GM21737 (cell line): ENCODE measurements at regions not wholly inside any gene's neighbourhood (a gene's known extent, or its start where the extent isn't known, plus 50 kb on each side); places are given as distances from the start of the nearest gene placed in this dataset.
"Not testable (repeated sequence)": the region's sequence is repeated elsewhere in the genome, so short reads cannot be mapped to it uniquely, and the experiment has no call there.

Source experiments
- ATAC-seq: cut with Tn5 transposase; IDR thresholded peaks from one replicate; pipeline ENCODE4 v1.9.1; 2021; ENCODE audit warnings: mild to moderate bottlenecking, moderate library complexity; ENCODE audit not compliant: unreplicated experiment

DNA sequence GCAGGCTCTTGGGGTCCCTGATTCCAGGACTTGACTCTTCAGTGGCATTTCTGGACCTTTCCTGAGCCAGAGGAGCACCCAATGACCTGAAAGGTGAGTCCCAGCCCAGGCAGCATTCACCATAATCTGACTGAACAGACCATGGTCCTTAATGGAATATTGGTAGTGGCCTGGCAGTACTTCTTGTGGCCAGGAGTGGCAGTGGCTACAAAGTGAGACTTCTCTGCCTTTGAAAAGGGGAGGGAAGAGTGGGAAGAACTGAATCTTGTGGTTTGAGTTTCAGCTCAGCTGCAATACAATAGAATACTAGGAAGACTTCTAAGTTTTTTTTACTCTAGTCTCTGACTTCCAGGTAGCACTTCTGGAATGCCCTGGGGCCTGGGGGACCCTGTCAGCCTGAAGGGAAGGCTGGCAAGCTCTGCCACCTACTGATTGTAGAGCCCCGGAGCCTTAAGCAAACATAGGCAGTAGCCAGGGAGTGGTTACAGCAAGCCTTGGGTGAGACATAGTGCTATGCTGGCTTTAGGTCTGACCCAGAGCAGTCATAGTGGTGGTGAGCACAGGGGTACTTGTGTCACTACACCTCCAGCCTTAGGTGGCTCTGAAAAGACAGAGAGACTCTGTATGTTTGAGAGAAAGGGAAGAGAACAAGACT, 674.2 kb upstream of the MANEA start:
- no peak for ATAC-seq

DNA sequence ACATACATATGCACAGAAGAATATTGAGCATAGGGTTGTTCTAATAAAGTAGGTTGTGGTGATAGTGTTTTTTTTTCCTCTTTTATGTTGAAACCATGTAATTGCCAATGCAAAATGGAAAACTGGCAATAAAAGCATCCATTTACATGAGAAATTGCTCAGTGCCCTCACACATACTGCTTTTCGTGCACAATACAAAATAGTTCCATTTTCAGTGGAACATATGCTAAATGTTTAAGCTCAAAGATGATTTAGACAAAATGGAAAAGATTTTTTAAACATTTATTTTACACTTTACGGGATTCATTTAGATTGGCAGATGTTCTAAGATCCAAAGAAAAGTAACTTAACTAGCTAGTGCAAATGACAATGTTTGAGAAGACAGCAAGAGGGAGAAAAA, 678.1 kb upstream of the MANEA start:
- no peak for ATAC-seq

DNA sequence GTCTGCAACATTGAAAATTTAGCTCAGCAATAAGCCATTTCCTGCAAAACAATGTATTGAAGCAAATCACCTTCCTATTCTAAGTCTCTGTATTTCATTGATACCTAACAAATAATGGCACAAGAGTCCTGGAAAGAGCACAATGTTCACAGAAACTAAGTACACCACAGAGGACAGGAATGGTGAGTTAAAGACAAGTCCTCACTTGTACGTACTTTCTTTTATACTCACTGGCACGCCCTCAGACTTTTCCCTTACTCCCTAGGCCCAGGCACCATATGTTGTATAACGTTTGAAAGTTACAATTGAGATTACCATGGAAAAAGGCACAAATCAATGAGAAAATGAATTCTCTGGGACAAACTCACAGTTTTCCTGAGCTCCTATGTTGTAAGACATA, 683.0 kb upstream of the MANEA start:
- no peak for ATAC-seq

DNA sequence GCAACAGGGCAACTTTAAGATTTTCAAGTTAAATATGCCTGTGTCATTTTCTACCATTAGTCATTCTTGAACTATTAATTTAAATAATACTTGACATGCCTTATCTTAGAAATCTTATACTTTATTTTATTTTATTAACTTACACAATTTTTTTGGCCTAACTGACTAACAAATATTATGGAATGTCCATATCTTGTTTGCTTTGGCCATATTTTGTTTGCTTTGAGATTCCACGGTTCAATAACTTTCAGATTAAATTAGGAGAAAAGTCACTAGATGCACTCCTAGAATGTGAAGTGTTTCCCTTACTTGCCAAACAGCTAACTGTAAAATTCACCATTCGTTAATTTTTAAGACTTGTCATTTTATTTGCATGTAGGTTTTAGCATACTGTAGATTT, 684.0 kb upstream of the MANEA start:
- ATAC-seq: no peak

DNA sequence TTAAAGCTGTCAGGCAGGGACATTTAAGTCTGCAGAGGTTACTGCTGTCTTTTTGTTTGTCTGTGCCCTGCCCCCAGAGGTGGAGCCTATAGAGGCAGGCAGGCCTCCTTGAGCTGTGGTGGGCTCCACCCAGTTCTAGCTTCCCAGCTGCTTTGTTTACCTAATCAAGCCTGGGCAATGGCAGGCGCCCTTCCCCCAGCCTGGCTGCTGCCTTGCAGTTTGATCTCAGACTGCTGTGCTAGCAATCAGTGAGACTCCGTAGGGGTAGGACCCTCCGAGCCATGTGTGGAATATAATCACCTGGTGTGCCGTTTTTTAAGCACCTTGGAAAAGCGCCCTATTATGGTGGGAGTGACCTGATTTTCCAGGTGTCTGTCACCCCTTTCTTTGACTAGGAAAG, 703.5 kb upstream of the MANEA start:
- not testable (repeated sequence) for ATAC-seq

DNA sequence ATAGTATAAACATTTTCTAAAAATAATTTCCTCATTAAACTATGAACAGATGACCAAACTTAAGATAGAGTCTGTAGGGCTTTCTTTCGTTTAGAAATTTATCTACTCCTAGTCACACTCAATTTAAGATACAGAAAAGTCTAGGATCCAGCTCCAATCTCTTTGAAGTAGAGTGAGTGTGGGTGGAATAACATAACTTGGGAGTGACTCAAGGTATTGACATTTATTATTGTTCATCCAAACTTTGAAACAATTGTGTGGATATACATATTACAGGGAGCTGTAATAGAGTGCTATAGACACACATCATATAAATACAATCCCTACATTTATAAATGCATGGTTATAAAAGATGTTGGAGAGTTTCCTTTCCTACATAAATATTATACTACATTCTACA, 715.2 kb upstream of the MANEA start:
- no peak for ATAC-seq

DNA sequence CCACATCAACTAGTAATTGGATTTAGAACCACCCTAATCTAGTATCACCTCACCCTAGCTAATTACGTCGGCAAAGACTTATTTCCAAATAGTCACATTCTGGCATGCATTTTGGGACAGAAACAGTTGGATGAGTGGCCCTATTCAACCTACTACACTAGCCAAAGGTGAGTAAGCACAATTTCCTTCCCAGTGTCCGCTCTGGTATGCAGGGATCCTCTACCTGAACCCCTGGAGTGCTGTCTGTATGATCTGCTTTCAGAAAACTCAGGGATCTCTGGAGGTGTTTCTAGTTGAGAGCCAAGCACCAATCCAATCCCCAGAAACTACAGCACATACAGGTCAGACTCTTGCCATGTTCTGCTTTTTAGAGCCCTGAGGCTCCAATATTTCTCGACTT, 717.4 kb upstream of the MANEA start:
- no peak for ATAC-seq

DNA sequence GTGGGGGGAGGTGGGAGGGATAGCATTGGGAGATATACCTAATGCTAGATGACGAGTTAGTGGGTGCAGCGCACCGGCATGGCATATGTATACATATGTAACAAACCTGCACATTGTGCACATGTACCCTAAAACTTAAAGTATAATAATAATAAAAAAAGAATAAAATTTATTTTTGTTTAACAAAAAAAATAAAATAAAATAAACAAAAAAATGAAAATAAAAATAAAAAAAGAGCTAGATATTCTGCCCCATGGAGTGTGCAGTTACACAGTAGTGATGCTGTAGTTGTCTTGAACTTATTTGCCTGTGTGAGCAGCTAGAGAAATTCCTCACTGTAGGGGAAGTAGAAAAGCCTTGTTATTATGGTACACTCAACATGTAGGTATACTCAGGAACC, 720.3 kb upstream of the MANEA start:
- ATAC-seq: not testable (repeated sequence)

DNA sequence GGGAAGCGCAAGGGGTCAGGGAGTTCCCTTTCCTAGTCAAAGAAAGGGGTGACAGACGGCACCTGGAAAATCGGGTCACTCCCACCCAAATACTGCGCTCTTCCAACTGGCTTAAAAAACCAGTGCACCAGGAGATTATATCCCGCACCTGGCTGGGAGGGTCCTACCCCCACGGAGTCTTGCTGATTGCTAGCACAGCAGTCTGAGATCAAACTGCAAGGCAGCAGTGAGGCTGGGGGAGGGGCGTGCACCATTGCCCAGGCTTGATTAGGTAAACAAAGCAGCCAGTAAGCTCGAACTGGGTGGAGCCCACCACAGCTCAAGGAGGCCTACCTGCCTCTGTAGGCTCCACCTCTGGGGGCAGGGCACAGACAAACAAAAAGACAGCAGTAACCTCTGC, 726.0 kb upstream of the MANEA start:
- not testable (repeated sequence) for ATAC-seq

DNA sequence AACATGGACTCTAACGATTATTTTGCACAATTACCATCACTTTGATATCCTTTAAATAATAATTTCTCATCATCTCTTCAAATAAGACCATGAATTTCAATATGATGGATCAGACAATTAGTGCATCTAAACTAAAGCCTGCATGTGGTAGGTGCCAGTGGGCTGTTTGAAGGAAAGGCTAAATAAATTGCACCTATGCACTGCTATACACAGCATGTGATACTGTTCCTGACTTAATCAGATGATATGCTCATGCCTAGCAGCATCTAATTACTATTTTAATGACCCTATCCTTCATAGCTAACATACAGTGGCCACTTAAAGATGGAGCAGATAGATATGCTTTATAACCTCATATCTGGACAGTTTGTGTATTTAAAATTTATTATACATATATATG, 731.6 kb upstream of the MANEA start:
- no peak for ATAC-seq

DNA sequence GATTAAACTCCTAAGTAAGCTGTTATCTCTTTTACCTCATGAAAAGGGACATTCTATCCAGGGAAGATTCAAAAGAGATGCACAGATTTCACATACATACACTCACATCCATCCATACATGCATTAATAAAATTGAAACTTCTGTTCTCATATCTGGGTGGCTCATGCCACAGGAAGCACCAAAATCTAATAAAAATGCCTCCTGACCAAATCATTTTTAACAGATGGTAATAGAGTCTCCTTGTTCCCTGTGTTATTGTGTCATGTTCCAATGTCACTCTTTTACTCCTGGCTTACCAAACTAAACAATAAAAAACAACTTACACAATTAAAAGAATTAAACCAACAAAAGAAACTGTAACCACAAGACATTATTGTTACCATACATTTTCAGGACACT, 742.1 kb upstream of the MANEA start:
- no peak for ATAC-seq

DNA sequence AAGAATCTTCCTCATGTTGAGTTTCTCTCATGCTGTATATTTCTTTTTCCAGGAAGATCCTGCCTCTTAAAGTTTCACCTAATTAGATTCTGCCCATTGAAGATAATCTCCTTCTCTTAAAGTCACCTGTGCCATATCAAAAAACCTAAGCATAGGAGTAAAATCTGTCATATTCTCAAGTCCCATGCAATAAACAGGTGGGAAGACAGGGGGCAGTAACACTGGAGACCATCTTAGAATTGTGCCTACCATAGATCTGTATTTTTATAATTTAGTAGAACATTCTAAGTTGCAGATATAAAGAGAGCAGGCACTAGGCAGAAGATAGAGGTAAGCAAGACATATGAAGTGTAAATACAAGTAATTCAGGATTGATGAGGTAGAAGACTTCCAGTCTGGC, 763.5 kb upstream of the MANEA start:
- no peak for ATAC-seq

DNA sequence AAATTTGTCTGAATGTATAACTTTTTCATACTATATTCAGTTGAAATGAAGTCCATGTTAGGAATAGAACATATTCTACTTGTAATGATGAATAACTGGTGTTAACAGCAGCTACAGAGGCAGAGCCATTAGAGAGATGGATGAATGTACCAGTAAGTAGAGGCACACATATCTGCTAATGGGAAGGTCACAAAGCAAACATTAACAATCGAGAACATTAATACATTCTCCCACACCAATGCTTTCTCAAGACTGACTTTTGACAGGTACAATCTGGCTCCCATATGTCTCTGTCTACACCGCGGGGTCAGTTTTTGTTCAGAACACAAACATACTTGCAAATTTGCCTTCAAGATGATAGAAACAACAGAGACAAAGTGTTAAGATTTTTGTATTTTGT, 776.0 kb upstream of the MANEA start:
- ATAC-seq: no peak

DNA sequence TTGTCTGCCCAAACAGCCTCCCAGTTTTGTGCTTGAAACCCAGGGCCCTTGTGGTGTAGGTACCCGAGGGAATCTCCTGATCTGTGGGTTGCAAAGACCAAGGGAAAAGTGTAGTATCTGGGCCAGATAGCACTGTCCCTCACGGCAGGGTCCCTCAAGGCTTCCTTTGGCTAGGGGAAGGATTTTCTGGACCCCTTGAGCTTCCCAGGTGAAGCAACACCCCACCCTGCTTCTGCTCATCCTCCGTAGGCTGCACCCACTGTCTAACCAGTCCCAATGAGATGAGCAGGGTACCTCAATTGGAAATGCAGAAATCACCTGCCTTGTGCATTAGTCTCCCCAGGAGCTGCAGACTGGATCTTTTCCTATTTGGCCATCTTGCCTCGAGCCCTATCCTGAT, 791.8 kb upstream of the MANEA start:
- ATAC-seq: no peak

DNA sequence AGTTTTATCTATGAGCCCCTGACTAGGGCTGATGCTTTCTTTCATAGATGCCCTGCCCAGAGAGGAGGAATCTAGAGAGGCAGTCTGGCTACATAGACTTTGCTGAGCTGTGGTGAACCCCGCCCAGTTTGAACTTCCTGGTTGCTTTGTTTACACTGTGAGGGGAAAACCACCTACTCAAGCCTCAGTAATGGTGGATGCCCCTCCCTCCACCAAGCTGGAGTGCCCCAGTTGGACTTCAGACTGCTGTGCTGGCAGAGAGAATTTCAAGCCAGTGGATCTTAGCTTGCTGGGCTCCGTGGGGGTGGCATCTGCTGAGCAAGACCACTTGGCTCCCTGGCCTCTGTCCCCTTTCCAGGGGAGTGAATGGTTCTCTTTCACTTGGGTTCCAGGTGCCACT, 792.3 kb upstream of the MANEA start:
- not testable (repeated sequence) for ATAC-seq

DNA sequence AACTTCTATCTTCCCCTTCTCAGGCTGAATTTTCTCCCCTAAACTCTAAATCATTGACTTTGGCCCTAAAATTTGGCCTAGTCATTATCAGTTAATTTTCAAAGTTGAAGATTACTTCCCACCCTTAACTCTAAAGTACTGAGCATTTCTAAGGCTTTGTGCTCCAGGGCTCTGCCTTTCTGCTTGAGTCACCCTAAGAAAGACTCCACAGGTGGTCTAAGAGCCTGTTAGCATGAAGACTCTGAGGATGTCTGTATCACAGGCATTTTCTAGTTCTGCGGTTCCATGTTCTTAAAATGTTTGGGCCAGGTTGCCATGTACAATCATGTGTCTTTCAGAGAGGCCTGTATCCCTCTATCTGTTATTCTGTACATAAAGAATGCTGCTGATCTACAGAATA, 808.1 kb upstream of the MANEA start:
- ATAC-seq: no peak

DNA sequence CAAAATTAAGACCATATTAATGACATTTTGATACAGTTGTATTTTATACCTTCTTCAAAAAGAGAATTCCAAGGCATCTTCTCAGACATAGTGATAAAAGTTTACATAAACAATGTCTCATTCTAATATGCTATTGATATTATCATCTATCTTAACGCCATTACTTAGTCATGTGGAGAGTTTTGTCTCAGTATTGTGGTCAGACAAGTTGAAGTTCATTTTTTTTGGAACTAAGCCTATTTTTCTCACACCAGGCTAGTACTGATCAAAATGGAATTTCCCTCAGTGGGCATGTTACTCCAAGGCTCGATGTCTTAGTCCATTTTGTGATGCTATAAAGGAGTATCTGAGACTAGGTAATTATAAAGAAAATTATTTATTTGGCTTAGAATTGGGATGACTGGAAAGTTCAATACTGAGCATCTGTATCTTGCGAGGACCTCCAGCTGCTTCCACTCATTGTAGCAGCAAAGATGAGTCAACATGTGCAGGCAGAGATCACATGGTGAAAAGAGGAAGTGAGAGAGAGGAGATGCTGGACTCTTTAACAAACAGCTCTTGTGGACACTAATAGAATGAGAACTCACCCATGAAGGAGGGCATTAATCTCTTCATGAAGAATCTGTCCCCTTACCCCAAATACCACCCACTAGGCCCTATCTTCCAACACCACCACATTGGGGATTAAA, 825.5 kb upstream of the MANEA start:
- ATAC-seq: peak; percentile 95

DNA sequence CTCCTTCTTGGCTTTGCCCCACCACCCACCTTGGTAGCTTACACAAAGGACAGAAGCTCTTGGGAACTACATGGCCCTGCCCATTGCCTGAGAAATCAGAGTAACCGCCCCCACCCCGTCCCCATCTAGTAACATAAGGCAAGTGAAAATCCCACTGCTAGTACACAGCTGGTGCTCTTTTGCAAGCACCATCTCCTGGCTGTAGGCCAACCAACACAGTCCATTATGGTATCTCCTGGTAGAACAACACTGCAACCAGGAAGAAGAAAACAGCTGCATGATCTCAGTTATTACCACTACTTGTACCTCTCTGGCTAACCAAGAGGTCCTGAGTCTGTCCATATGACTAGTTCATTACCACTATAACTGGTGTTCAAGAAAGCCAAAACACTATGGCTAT, 841.1 kb upstream of the MANEA start:
- ATAC-seq: no peak

DNA sequence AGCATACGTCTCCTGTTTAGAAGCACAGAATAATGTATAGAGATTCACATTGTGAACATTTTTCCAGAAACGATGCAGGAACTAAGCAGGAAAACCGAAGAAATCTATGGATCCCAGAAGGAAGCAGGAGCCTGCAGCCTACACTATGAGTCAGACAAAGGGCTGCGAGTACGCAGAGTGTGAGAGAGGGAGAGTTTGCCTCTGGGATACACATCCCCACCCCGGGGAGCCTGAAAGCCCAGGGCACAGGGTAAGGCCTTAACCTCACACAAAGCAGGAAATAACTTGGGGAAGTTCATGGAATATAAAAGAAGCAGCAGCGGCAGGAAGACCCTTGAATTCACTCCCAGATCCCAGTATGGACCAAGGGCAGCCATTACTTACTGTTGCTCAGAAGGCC, 842.1 kb upstream of the MANEA start:
- no peak for ATAC-seq

DNA sequence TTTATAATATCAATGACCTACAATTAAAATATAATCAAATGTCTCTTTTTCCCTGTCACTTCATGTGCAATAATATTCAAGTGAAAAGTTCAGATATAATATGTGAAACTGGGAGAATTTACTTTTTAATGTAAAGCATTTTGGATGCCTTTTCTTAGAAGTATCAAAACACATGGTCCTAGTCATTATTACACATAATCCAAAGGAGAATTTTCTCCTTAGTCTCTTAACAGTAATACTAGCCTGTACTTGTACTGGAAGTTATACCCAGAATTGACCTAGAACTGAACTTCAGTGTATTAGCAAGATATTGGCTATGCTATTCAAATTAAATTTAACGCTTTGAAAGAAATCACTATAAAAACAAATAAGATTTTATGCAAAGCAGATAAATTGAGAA, 842.6 kb upstream of the MANEA start:
- no peak for ATAC-seq

DNA sequence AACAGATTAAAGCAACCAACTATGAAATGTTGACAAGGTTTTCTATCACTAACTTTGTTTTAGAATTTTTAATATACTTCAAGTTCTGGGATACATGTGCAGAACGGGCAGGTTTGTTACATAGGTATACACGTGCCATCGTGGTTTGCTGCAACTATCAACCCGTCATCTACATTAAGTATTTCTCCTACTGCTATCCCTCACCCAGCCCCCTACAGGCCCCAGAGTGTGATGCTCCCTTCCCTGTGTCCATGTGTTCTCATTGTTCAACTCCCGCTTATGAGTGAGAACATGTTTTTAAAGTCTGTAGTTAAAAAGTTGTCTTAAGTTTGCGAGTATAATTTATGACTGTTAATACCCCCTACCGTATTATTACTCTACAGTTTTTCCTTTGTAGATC, 844.3 kb upstream of the MANEA start:
- ATAC-seq: no peak

DNA sequence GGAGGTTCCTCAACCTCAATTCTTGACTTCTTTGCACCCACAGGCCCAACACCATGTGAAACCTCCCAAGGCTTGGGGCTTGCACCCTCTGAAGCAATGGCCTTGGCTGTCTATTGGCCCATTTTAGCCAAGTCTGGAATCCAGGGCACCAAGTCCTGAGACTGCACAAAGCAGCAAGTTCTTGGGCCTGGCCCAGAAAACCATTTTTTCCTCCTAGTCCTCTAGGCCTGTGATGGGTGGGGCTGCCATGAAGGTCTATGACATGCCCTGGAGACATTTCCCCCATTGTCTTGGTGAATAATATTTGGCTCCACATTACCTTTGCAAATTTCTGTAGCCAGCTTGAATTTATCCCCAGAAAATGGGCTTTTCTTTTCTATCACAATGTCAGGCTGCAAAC, 849.6 kb upstream of the MANEA start:
- ATAC-seq: no peak

DNA sequence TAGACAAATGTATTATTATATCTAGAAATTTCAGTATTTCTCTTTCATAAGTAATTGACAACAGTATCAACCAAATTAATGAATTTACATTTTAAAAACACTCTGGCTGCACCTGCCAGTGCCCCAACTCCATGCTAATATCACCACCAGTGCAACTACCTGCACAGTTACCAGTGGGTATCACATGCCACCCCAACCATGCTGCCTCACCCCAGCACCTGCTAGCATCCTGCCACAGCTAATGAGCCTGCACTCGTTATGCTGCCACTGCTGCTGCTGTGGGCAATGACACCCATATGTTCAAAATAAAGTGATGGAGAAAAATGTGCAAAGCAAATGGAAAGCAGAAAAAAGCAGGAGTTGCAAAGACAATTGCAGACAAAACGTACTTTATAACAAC, 855.9 kb upstream of the MANEA start:
- no peak for ATAC-seq
